ENCODE measurements at regions not wholly inside any gene's neighbourhood (a gene's known extent, or its start where the extent isn't known, plus 50 kb on each side); places are given as distances from the start of the nearest gene placed in this dataset.
"Not testable (repeated sequence)": the region's sequence is repeated elsewhere in the genome, so short reads cannot be mapped to it uniquely, and the experiment has no call there.

DNA sequence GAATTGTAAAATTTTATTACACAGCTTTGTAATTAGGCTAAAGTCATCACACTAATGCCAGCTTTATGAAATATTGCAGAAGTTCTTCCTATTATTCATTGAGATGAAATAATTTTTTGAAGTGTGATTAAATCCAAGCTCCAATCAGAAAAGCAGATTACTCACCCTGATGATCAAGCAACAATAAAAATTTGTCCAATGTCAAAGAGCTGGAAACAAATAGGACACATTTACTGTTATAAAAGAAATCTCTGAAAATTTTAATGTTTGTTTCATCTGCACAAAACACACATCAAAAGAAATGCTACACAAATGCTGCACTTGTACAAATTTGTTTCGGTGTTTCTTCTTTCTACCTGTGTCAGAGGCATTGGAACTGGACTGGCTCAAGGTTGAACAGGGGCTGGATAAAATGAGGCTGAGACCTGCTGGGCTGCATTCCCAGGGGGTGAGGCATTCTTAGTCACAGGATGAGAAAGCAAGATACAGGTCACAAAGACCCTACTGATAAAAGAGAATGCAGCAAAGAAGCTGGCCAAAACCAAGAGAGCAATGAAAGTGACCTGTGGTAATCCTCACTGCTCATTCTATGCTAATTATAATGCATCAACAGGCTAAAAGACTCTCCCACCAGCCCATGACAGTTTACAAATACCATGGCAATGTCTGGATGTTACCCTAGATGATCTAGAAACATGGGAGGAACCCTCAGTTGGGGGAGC, 78.3 kb downstream of the GASK1B start:
- H3K36me3 ChIP-seq (ENCODE audit: insufficient read depth, low read length): no peaks in the 10 kb centered on the region
- no peak overlapping the region for H3K27ac ChIP-seq (ENCODE audit: low read depth, low read length, poor library complexity, severe bottlenecking)
- no peaks in the 10 kb centered on the region for H3K9me2 ChIP-seq (ENCODE audit: insufficient read depth, low read length)
- H4K20me1 ChIP-seq (ENCODE audit: insufficient read depth, low read length): no peaks in the 10 kb centered on the region
- intact Hi-C loops (cut with micrococcal nuclease; ENCODE audit: unreplicated experiment): no loop called here
- POLR2A ChIA-PET: interaction anchor here (0.5 kb wide), 1 partner anchor 29 kb away, joined by 3 read pairs; no protein-coding TSS in a partner anchor
- BruUV-seq (replicated peaks): no TSS peak
- no peaks in the 10 kb centered on the region for H3K9me3 ChIP-seq (ENCODE audit: low read length)
- TF ChIP-seq, protein P1, sequence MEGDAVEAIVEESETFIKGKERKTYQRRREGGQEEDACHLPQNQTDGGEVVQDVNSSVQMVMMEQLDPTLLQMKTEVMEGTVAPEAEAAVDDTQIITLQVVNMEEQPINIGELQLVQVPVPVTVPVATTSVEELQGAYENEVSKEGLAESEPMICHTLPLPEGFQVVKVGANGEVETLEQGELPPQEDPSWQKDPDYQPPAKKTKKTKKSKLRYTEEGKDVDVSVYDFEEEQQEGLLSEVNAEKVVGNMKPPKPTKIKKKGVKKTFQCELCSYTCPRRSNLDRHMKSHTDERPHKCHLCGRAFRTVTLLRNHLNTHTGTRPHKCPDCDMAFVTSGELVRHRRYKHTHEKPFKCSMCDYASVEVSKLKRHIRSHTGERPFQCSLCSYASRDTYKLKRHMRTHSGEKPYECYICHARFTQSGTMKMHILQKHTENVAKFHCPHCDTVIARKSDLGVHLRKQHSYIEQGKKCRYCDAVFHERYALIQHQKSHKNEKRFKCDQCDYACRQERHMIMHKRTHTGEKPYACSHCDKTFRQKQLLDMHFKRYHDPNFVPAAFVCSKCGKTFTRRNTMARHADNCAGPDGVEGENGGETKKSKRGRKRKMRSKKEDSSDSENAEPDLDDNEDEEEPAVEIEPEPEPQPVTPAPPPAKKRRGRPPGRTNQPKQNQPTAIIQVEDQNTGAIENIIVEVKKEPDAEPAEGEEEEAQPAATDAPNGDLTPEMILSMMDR (conservative IDR thresholded peaks at IDR 0.05; ENCODE audit: low read length): no peak
- TF ChIP-seq EZH2phosphoT487 (IDR thresholded peaks at IDR 0.05; ENCODE audit: borderline replicate concordance, low read depth, low read length): no peak
- H3K4me1 ChIP-seq (ENCODE audit: insufficient read depth, low read length, poor library complexity, severe bottlenecking): no peaks in the 10 kb centered on the region
- no peak for DNase-seq (ENCODE audit: low spot score)
- H3K4me2 ChIP-seq (ENCODE audit: low read length): no peak overlapping the region
- no peak overlapping the region for H3K4me3 ChIP-seq (ENCODE audit: low read depth, low read length, poor library complexity, severe bottlenecking)
- no peak overlapping the region for H2AFZ ChIP-seq (ENCODE audit: low read length)
- CTCF ChIA-PET (ENCODE audit: unreplicated experiment): no interaction called here
- no peaks in the 10 kb centered on the region for H3K79me2 ChIP-seq (ENCODE audit: insufficient read depth, low read depth, low read length)

DNA sequence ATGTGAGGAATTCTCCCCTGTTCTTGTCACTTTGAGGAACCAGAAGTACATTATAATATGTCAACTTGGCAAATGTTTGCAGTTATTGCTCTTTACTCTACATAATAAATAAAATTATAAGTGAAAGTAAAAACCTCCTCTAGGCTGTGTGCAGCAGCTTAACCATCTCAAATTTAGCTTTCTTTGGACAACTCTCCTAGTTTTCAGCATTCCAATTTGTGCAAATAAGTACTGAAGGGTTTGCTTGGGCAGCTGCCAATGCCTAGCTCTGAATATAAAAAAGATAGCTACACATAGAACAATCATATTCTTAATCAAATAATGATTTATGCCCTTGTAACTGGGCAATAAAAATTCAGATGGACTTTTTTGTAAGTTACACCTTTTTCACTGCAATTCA, 82.5 kb downstream of the GASK1B start:
- no peak for DNase-seq (ENCODE audit: low spot score)
- no peak overlapping the region for H2AFZ ChIP-seq (ENCODE audit: low read length)
- CTCF ChIA-PET (ENCODE audit: unreplicated experiment): no interaction called here

DNA sequence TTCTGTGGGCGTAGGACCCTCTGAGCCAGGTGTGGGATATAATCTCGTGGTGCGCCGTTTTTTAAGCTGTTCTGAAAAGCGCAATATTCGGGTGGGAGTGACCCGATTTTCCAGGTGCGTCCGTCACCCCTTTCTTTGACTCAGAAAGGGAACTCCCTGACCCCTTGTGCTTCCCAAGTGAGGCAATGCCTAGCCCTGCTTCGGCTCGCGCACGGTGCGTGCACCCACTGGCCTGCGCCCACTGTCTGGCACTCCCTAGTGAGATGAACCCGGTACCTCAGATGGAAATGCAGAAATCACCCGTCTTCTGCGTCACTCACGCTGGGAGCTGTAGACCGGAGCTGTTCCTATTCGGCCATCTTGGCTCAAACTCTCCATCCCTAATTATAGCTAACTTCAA, 82.9 kb downstream of the GASK1B start:
- POLR2A ChIA-PET: interaction anchor here (0.6 kb wide), 1 partner anchor 92 kb away, joined by 3 read pairs; no protein-coding TSS in a partner anchor
- CTCF ChIA-PET (ENCODE audit: unreplicated experiment): not testable (repeated sequence)

More for the DNA sequence above, 82.5 kb downstream of the GASK1B start:
- Histone ChIP-seq H3K9me3 (ENCODE audit: low read length) (no peaks in the 10 kb centered on the region), H3K27ac (ENCODE audit: low read depth, low read length, poor library complexity, severe bottlenecking) (no peak overlapping the region), H3K4me3 (ENCODE audit: low read depth, low read length, poor library complexity, severe bottlenecking) (no peak overlapping the region), H3K36me3 (ENCODE audit: insufficient read depth, low read length) (no peaks in the 10 kb centered on the region), H3K9me2 (ENCODE audit: insufficient read depth, low read length) (no peaks in the 10 kb centered on the region), H3K79me2 (ENCODE audit: insufficient read depth, low read depth, low read length) (no peaks in the 10 kb centered on the region), H3K4me2 (ENCODE audit: low read length) (no peak overlapping the region), H4K20me1 (ENCODE audit: insufficient read depth, low read length) (no peaks in the 10 kb centered on the region), H3K4me1 (ENCODE audit: insufficient read depth, low read length, poor library complexity, severe bottlenecking) (no peaks in the 10 kb centered on the region)
- POLR2A ChIA-PET: interaction anchor here (0.6 kb wide), 1 partner anchor 93 kb away, joined by 3 read pairs; no protein-coding TSS in a partner anchor
- no peak for TF ChIP-seq EZH2phosphoT487 (IDR thresholded peaks at IDR 0.05; ENCODE audit: borderline replicate concordance, low read depth, low read length)
- TF ChIP-seq, protein P1 (conservative IDR thresholded peaks at IDR 0.05; ENCODE audit: low read length): no peak
- BruUV-seq (replicated peaks): no TSS peak
- intact Hi-C loops (cut with micrococcal nuclease; ENCODE audit: unreplicated experiment): no loop called here

More for the DNA sequence above, 82.9 kb downstream of the GASK1B start:
- H3K4me1 ChIP-seq (ENCODE audit: insufficient read depth, low read length, poor library complexity, severe bottlenecking); H3K27ac ChIP-seq (ENCODE audit: low read depth, low read length, poor library complexity, severe bottlenecking); DNase-seq (ENCODE audit: low spot score); intact Hi-C loops (cut with micrococcal nuclease; ENCODE audit: unreplicated experiment); H3K4me3 ChIP-seq (ENCODE audit: low read depth, low read length, poor library complexity, severe bottlenecking); BruUV-seq (replicated peaks); H3K9me3 ChIP-seq (ENCODE audit: low read length); H3K36me3 ChIP-seq (ENCODE audit: insufficient read depth, low read length); H4K20me1 ChIP-seq (ENCODE audit: insufficient read depth, low read length); H3K79me2 ChIP-seq (ENCODE audit: insufficient read depth, low read depth, low read length); H2AFZ ChIP-seq (ENCODE audit: low read length); H3K4me2 ChIP-seq (ENCODE audit: low read length); H3K9me2 ChIP-seq (ENCODE audit: insufficient read depth, low read length): not testable (repeated sequence)
